ENCODE measurements at regions not wholly inside any gene's neighbourhood (a gene's known extent, or its start where the extent isn't known, plus 50 kb on each side); places are given as distances from the start of the nearest gene placed in this dataset.

DNA sequence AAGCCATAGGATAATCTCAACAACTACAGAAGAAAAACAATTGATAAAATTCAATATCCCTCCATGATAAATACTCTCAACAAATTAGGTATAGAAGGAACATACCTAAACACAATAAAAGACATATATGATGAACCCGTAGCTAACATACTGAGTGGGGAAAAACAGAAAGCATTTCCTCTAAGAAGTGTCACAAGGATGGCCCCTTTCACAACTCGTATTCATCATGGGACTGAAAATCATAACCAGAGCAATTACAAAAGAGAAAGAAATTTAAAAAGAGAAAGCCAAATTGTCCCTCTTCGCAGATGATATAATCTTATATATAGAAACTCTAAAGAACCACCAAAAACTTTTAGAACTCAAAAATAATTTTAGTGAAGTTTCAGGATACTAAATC, 146.3 kb upstream of the RGMB start:
- ATAC-seq (no peak), DNase-seq (no peak)
- H3K27me3 Mint-ChIP-seq = peaks cover 8% of the 10 kb centered on the region
- H3K27ac Mint-ChIP-seq = no peak overlapping the region
- H3K9me3 Mint-ChIP-seq = no peaks in the 10 kb centered on the region
- no peaks in the 10 kb centered on the region for H3K4me1 Mint-ChIP-seq
- no peak overlapping the region for H3K4me3 Mint-ChIP-seq

DNA sequence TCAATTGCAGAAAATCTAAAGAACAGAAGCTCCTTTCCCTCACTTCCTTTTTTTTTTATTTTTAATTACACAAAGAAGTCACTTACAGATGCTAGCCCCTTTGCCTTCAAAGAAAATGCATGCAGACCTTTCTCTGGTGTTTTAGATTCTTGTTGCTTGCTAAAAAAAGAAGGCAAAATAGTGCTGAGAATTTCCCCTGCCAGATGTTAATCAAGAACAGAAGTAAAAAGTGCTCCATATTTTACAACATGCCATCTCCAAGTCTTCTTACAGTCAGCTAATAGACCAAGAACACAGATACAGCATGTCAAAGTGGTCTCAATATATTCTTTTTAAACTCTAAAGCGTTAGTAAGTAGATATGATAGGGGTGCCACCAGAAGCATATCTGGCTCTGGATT, 142.8 kb upstream of the RGMB start:
- Mint-ChIP-seq H3K27me3 (no peaks in the 10 kb centered on the region), H3K27ac (no peak overlapping the region), H3K9me3 (no peaks in the 10 kb centered on the region), H3K4me3 (no peak overlapping the region), H3K4me1 (no peaks in the 10 kb centered on the region)
- ATAC-seq (no peak), DNase-seq (no peak)

DNA sequence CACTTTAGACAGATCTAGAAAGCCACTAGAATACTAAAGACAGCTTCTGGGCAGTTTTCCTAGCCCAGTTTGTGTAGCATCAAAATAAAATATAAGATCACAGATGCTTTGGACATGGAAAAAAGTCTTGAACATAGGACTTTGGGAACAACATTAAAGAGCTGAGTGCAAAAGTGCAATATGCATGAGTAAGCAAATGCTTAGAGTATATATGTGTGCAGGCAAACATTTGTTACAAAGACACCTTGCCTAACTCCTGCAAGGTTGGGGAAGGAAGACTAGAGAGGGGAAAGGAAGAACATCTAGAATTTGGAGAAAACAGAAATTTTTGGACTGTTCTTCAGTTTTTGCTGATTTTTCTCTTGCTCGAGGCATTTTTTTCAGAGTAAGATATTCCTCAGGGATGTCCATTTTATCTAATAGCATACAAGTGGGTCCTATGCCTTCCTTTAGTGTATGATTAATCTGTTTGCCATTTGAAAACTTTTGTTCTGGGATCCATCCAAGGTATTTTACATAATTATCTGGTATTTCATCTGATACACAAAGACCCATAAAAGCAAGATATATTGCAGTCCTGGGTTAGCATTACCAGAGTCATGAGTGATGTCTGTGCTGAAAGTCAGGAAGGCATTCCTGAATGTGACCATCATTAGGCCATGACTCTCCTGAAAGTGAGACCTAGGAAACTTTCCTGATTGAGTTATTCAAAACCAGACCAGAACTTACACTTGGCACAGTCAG, 142.0 kb upstream of the RGMB start:
- H3K4me3 Mint-ChIP-seq = no peak overlapping the region
- H3K4me1 Mint-ChIP-seq = no peaks in the 10 kb centered on the region
- no peaks in the 10 kb centered on the region for H3K9me3 Mint-ChIP-seq
- H3K27me3 Mint-ChIP-seq = no peaks in the 10 kb centered on the region
- no peak overlapping the region for H3K27ac Mint-ChIP-seq
- ATAC-seq = no peak
- no peak for DNase-seq

DNA sequence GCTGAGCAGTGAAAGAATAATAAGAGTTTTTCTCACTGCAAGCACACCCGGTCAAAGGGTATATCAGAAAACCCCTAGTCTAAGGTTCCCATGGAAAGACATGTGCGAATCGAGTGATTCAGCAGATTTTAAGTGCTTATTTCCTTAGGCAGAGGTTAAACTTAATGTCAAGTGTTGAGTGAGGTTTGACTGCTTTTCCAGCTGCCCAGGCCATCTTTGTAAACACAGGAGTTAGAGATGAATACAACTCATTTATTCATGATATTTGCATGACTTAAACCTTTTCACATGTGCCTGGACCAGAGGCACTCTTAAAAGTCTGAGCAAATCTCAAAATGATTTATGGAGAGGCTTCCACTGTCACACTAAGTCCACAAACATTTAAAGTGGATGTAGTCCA, 137.8 kb upstream of the RGMB start:
- ATAC-seq (no peak), DNase-seq (no peak)
- H3K4me1 Mint-ChIP-seq = no peaks in the 10 kb centered on the region
- no peak overlapping the region for H3K27ac Mint-ChIP-seq
- no peak overlapping the region for H3K4me3 Mint-ChIP-seq
- no peaks in the 10 kb centered on the region for H3K27me3 Mint-ChIP-seq
- H3K9me3 Mint-ChIP-seq = no peaks in the 10 kb centered on the region

DNA sequence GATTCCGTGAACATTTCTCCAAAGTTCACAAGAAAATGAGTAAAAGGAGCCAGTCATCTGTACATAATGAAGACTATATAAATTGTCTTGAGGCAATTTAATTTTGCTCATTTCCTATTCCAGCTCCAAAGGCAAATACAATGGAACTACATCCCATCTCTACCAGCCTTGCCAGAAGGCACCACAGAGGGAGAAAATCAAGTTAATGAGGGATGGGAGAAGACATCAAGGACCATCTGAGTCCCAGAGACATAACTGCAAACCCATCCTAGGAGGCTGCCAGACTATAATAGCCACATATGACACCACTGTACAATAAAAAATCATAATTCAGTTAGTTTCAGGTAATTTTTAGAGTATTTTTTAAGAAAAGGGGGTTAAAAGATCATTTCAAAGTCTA, 136.3 kb upstream of the RGMB start:
- H3K27ac Mint-ChIP-seq = no peak overlapping the region
- no peaks in the 10 kb centered on the region for H3K4me1 Mint-ChIP-seq
- no peak for DNase-seq
- no peaks in the 10 kb centered on the region for H3K9me3 Mint-ChIP-seq
- H3K27me3 Mint-ChIP-seq = no peaks in the 10 kb centered on the region
- ATAC-seq = no peak
- H3K4me3 Mint-ChIP-seq = no peak overlapping the region

DNA sequence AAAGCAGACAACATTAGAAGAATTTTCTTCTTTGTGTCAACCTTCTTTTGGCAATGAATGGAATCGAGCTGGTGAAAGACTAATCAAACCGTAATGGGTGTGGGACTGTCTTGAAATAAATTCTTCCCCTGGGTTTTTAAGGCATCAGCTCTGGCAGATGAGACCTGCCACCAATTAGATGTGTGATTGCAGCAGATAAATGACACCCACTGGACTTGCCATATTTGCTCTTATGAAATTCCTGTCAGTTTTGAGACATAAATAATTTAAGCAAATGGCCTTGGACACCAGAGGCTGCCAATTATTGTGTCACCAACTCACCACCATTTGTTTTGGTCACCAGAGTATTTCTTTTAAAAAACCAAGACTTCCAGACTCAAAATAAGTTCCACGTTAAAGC, 135.9 kb upstream of the RGMB start:
- Mint-ChIP-seq H3K4me3 (no peak overlapping the region), H3K27ac (no peak overlapping the region)

DNA sequence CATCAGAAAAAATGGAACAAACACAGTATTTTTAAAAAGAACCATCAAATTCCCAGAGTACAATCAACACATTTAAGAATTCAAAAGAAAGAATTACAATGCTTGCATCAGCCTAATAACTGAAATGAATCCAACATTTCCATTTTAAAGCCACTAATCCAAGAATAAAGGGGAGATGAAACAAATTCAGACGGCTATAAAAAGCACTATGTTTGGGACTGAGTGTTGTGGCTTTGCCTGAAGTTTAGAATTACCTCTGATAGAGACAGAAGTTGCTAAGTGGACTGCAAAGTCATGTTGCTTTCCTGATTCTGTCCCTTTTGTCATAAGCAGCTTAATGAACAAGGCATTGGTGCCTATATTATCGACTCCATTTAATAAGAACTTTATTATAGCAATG, 135.4 kb upstream of the RGMB start:
- Mint-ChIP-seq H3K27me3 (no peaks in the 10 kb centered on the region), H3K4me3 (no peak overlapping the region), H3K9me3 (no peaks in the 10 kb centered on the region), H3K4me1 (no peaks in the 10 kb centered on the region), H3K27ac (no peak overlapping the region)
- no peak for ATAC-seq
- DNase-seq = no peak

More for the DNA sequence above, 135.9 kb upstream of the RGMB start:
- H3K27me3 Mint-ChIP-seq = no peaks in the 10 kb centered on the region
- H3K4me1 Mint-ChIP-seq = no peaks in the 10 kb centered on the region
- ATAC-seq (no peak), DNase-seq (no peak)
- no peaks in the 10 kb centered on the region for H3K9me3 Mint-ChIP-seq

DNA sequence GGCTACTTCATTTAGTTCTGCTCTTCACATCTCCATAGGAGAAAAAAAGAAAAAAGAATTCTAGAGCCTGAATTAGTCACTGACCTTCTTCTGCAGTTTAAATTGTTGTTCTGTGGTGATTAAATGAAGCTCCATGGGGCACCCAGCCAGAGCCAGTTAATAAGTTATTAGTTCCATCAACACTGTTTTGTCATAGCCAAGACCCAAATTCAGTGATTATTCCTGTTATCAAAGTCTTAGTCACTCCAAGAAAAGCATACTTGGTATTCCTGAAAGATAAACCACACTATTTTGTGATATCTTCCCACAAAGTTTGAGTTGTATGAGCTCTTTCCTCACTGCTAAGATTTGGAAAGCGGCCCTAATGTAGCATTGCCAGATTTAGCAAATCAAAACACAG, 134.8 kb upstream of the RGMB start:
- Mint-ChIP-seq H3K27me3 (no peaks in the 10 kb centered on the region), H3K9me3 (no peaks in the 10 kb centered on the region), H3K4me3 (no peak overlapping the region), H3K27ac (no peak overlapping the region), H3K4me1 (no peaks in the 10 kb centered on the region)
- DNase-seq (no peak), ATAC-seq (no peak)

DNA sequence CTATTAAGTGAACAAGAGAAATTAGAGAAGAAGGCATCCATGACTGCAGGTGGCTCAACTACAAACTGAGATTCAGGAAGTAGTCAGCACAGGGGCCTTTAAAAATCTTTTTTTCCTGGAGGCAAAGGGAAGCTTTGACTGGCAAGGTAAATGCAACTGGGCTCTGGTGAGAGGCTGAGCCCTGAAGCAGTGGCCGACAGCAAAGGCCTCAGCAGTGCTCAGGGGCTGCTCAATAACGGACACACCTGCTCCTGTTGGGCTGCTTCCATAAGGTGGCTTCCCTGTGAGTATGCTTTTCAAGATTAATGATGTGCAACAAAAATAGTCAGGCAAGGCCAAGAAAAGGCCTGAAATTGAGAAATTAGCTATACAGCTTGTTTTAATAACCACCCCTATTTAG, 134.2 kb upstream of the RGMB start:
- DNase-seq (no peak), ATAC-seq (no peak)
- Mint-ChIP-seq H3K27me3 (no peaks in the 10 kb centered on the region), H3K27ac (no peak overlapping the region), H3K9me3 (no peaks in the 10 kb centered on the region), H3K4me1 (no peaks in the 10 kb centered on the region), H3K4me3 (no peak overlapping the region)

DNA sequence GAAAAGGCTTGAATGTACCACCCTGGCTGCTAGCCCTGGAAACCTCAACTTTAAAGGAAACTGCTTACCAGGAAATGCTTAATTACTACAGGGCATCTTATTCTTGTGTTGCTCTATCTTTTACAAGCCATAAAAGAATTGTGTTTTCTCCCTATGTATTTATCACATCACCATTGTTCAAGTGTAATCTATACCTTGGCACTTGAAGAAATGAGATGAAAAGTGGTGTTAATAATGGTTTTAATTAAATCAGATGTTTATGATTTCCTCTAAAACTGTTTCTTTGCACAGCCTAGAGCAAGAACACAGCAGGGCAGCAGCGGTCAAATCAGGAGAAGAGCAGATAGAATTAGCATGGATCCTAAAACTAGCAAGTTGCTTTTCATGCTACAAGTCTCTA, 131.8 kb upstream of the RGMB start:
- H3K27ac Mint-ChIP-seq = no peak overlapping the region
- H3K9me3 Mint-ChIP-seq = no peaks in the 10 kb centered on the region
- DNase-seq = no peak
- no peaks in the 10 kb centered on the region for H3K27me3 Mint-ChIP-seq
- ATAC-seq = no peak
- H3K4me3 Mint-ChIP-seq = no peak overlapping the region
- H3K4me1 Mint-ChIP-seq = no peaks in the 10 kb centered on the region

DNA sequence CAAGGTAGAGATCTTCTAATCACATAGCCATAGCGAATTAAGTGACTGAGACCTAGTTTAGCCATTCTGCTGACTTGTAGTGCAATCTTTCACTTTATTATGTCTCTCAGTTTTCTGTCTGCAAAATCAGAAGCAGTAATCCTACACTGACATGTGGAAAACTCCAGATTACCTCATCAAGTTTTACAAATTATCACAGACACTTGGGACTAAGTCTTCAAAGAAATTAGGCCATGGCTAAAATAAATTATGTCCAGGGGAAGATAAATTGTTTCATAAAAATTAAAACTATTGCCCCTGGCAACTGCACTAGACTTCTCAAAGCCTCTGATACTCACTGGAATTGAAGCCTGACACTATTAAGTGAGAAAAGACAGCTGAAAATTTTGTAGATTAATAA, 129.9 kb upstream of the RGMB start:
- H3K4me3 Mint-ChIP-seq = no peak overlapping the region
- no peaks in the 10 kb centered on the region for H3K27me3 Mint-ChIP-seq
- ATAC-seq = no peak
- H3K4me1 Mint-ChIP-seq = no peaks in the 10 kb centered on the region
- H3K9me3 Mint-ChIP-seq = no peaks in the 10 kb centered on the region
- no peak overlapping the region for H3K27ac Mint-ChIP-seq
- no peak for DNase-seq

DNA sequence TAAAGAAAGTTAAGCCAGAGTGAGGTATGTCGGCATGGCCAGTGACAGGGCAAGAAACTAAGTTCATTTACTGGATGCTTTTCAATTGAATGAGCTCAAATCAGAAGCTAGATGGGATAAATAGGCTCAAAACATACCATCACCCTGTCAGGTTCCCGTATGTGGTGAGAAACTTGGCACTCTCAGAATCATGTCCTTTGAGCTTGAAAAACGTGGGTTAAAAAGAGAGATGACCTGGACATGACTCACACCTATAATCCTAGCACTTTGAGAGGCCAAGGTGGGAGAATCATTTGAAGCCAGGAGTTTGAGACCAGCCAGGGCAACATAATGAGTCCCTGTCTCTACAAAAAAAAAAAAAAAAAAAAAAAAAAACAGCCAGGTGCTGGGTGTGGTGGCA, 121.7 kb upstream of the RGMB start:
- no peaks in the 10 kb centered on the region for H3K9me3 Mint-ChIP-seq
- DNase-seq (no peak), ATAC-seq (no peak)
- no peaks in the 10 kb centered on the region for H3K27me3 Mint-ChIP-seq
- H3K4me1 Mint-ChIP-seq = no peaks in the 10 kb centered on the region
- no peak overlapping the region for H3K4me3 Mint-ChIP-seq
- no peak overlapping the region for H3K27ac Mint-ChIP-seq

DNA sequence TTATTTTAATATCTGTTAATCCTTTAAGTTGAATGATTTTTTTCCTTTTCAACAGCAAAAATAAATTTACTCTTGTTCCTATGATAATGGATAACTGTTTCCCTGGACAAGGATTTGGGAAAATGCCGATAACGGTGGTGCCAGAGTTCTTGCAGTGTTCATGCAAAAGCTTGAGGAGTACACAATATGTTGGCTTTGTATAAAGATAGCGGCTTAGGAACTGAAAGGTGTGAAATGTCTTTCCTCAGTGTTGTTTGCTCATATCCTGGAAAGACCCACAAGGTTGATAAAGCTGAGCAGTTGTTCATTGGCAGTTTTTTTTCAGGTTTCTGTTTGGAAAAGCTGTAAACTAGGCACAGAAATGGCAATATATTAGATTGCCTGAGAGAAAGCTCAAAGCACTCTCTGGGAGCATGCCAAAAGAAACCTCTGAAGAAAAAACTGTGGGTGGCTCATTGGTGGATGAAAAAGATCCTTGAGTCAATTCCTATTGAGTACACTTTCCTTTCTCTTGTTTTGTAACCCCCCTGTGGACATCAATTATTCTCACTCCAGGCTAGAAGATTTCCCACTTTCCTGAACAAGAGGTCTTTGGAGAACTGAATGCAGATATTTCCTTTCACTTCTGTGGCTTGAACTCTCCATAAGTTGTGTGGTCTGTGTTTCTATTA, 117.2 kb upstream of the RGMB start:
- DNase-seq (no peak), ATAC-seq (no peak)
- Mint-ChIP-seq H3K27ac (no peak overlapping the region), H3K27me3 (no peaks in the 10 kb centered on the region), H3K4me1 (no peaks in the 10 kb centered on the region), H3K9me3 (no peaks in the 10 kb centered on the region), H3K4me3 (no peak overlapping the region)

DNA sequence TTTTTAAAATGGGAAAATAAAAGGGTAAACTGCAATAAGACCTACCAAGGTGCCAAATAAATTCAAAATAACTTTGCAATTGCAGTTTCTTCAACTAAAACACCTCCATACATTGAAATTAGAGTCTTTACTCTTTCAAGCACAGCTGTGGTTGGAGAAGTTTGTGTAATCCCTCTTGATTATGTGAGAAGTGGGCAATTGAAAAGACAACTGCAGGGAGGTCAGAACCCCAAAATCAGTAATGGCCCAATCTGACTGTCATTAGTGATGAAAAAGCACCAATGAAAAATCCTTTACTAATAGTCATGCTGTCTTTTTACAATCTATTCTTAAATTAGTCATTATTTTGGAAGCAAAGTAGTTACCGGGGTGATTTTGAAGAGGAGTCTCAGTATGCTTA, 116.7 kb upstream of the RGMB start:
- H3K4me3 Mint-ChIP-seq = no peak overlapping the region
- no peaks in the 10 kb centered on the region for H3K27me3 Mint-ChIP-seq
- H3K27ac Mint-ChIP-seq = no peak overlapping the region
- H3K9me3 Mint-ChIP-seq = no peaks in the 10 kb centered on the region
- ATAC-seq (no peak), DNase-seq (no peak)
- no peaks in the 10 kb centered on the region for H3K4me1 Mint-ChIP-seq

DNA sequence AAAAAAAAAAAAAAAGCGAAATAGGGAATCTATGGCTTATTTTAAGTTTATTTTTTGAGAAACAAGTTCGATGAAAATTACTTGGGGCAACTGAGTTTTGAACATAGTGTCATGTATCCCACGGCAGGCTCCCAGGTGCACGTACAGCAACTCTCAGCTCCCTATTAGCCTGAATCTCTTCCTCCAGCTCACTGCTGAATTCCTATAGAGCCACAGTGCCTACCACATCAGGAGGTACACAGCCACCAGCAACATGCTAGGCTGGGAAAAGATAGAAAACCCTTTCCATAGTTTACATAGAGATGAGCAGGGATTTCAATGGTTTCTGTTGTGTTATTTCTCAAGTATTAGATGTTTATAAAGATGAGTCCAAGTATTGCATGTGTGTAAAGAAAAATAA, 115.9 kb upstream of the RGMB start:
- H3K9me3 Mint-ChIP-seq = no peaks in the 10 kb centered on the region
- H3K4me1 Mint-ChIP-seq = no peaks in the 10 kb centered on the region
- H3K27me3 Mint-ChIP-seq = no peaks in the 10 kb centered on the region
- H3K27ac Mint-ChIP-seq = no peak overlapping the region
- ATAC-seq = no peak
- DNase-seq = no peak
- no peak overlapping the region for H3K4me3 Mint-ChIP-seq

DNA sequence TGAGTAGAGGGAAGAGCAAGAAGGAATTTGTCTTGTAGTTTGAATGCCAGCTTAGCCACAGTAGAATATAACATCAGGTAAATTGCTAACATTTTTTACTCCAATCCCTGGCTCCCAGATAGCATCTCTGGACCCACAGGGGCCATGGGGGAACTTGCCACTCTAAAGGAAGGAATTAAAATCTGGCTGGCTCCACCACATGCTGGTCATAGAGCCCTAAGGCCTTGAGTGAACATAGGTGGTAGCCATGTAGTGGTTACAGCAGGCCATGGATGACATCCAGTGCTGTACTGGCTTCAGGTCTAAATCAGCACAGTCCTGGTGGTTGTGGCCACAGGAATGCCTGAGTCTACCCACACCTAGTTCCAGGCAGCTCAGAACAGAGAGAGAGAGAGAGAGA, 109.9 kb upstream of the RGMB start:
- no peak overlapping the region for H3K27ac Mint-ChIP-seq
- DNase-seq (no peak), ATAC-seq (no peak)
- H3K9me3 Mint-ChIP-seq = peaks cover 4 to 11% of the 10 kb centered on the region in 2 donors
- no peaks in the 10 kb centered on the region for H3K27me3 Mint-ChIP-seq
- no peak overlapping the region for H3K4me3 Mint-ChIP-seq
- no peaks in the 10 kb centered on the region for H3K4me1 Mint-ChIP-seq

DNA sequence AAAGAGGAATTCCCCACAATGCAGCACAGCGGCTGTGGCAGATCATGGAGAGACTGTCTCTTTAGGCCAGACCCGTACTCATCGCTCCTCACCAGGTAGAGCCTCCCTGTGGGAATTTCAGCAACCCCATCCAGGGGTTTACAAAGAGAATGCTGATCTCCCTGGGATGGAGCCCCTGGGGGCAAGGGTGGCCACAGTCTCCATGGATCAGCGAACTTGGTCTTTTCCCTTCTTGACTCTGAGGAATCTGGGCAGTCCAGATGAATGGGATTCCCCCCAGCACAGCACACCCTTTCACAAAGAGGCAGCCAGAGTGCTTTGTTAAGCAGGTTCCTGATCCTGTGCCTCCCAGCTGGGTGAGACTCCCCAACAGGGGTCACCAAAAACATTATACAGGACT, 108.7 kb upstream of the RGMB start:
- no peak overlapping the region for H3K4me3 Mint-ChIP-seq

More for the DNA sequence above, 108.7 kb upstream of the RGMB start:
- H3K27me3 Mint-ChIP-seq = no peaks in the 10 kb centered on the region
- ATAC-seq = no peak
- no peak overlapping the region for H3K27ac Mint-ChIP-seq
- no peak for DNase-seq
- H3K9me3 Mint-ChIP-seq = peaks cover 4 to 14% of the 10 kb centered on the region in 2 donors
- H3K4me1 Mint-ChIP-seq = no peaks in the 10 kb centered on the region
